Activated T-helper 1 cell treated with anti-CD3 and anti-CD28 coated beads, Interleukin-12 subunit alpha, Interleukin-12 subunit beta, Interleukin-2, Interleukin-4 antibody, amounts not matched to agents 30 ng/mL and 10 ng/mL and 1 ng/mL, durations not matched to agents 14 hours and 24 hours and 36 hours (primary cell): ENCODE measurements at regions not wholly inside any gene's neighbourhood (a gene's known extent, or its start where the extent isn't known, plus 50 kb on each side); places are given as distances from the start of the nearest gene placed in this dataset.

ENCODE experiments used
- DNase-seq: peaks from one replicate; pipeline ENCODE4 v3.0.0; 2021; ENCODE audit warnings: low spot score
- H3K27ac Mint-ChIP-seq: one replicate; pipeline ENCODE4 v1.8.0; 2021; ENCODE audit warnings: mild to moderate bottlenecking, mixed read lengths
- H3K27me3 Mint-ChIP-seq: one replicate; pipeline ENCODE4 v1.8.0; 2022; ENCODE audit warnings: mild to moderate bottlenecking, moderate library complexity, mixed read lengths; ENCODE audit not compliant: insufficient read depth
- H3K36me3 Mint-ChIP-seq: one replicate; pipeline ENCODE4 v1.8.0; 2021; ENCODE audit warnings: low read depth, mixed read lengths
- H3K4me1 Mint-ChIP-seq: one replicate; pipeline ENCODE4 v1.8.0; 2021; ENCODE audit warnings: low read depth, mixed read lengths
- H3K4me3 Mint-ChIP-seq: one replicate; pipeline ENCODE4 v1.8.0; 2021; ENCODE audit warnings: mild to moderate bottlenecking, moderate library complexity, mixed read lengths
- H3K9me3 Mint-ChIP-seq: one replicate; pipeline ENCODE4 v1.8.0; 2021; ENCODE audit warnings: mixed read lengths
- intact Hi-C: fragments of 100-400 bp; cut with micrococcal nuclease; formaldehyde crosslinking; loops from one replicate; pipeline ENCODE4 v1.15.1; 2024

GRCh38 chr6:118761645-118762044 lies 110.3 kb upstream of the CEP85L start:
- no peaks in the 10 kb centered on the region for H3K9me3 Mint-ChIP-seq
- no peak overlapping the region for H3K27ac Mint-ChIP-seq
- no peak overlapping the region for H3K4me3 Mint-ChIP-seq
- no peaks in the 10 kb centered on the region for H3K36me3 Mint-ChIP-seq
- no peak for DNase-seq
- intact Hi-C loops: no loop called here
- H3K4me1 Mint-ChIP-seq: peaks cover 2% of the 10 kb centered on the region
- peaks cover 3% of the 10 kb centered on the region for H3K27me3 Mint-ChIP-seq

DNA sequence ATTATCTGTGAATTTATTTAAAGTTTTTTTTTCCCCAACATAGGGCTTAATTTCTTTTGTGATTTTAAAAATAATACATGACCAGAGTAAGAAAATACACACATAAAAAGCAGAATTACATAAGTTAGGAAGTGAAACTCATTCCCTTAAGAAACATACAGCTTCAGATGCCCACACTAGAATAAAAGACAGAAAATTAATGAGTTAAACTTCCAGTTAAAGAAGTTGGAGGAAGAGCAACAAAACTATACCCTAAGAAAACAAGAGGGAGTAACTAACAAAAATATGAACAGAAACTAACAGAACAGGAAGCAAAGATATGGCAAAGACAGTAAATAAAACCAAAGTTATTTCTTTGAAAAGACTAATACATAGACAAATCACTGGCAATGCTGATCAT lies 107.6 kb upstream of the CEP85L start:
- H3K4me1 Mint-ChIP-seq: peaks cover 6% of the 10 kb centered on the region
- no peaks in the 10 kb centered on the region for H3K36me3 Mint-ChIP-seq
- no peak for DNase-seq
- peaks cover 3% of the 10 kb centered on the region for H3K27me3 Mint-ChIP-seq
- H3K27ac Mint-ChIP-seq: no peak overlapping the region
- no peak overlapping the region for H3K4me3 Mint-ChIP-seq
- intact Hi-C loops: no loop called here
- no peaks in the 10 kb centered on the region for H3K9me3 Mint-ChIP-seq

DNA sequence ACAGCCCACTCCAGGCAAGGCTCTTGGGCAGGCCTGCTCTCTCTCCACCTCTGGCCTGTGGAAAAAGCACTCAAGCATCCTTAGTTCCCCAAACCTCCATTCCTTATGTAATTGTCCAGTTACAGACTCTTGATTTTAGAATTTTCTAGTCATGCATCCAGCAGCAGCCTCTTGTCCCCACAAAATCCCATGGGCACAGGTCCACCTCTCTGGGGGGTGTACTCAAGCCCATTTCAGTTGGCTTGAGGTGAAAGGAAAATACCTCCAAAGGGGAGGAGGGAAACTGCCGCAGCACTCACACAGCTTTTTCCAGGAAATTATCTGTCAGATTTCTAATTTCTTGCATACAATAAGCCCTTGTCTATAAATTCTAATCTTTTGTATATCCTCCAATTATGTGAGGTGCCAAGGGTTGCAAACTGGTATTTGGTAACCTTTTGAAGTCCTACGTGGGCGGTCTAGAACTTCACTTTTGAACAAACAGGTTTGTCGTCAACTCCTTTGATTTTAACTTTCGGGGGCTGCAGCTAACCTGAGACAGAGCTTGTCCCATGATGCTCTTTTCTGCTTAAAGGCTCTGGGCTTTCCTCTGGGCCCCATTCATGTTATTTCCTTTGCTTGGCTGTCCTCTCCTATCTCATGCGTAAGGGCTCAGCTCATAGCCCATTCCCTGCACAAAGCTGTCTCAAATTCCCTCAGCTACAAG lies 104.7 kb upstream of the CEP85L start:
- H3K27me3 Mint-ChIP-seq: peaks cover 3% of the 10 kb centered on the region
- intact Hi-C loops: loop anchor here (1.0 kb wide), 1 partner anchor 30 kb away; no protein-coding TSS in a partner anchor
- H3K36me3 Mint-ChIP-seq: no peaks in the 10 kb centered on the region

GRCh38 chr6:118752803-118753202 lies 101.4 kb upstream of the CEP85L start:
- Mint-ChIP-seq H3K4me1 (peaks cover 13% of the 10 kb centered on the region), H3K4me3 (no peak overlapping the region), H3K27ac (no peak overlapping the region), H3K9me3 (no peaks in the 10 kb centered on the region), H3K27me3 (no peaks in the 10 kb centered on the region), H3K36me3 (no peaks in the 10 kb centered on the region)
- no peak for DNase-seq
- intact Hi-C loops: no loop called here

More for the DNA sequence above, 104.7 kb upstream of the CEP85L start:
- no peak for DNase-seq
- H3K27ac Mint-ChIP-seq: peak overlapping the region; percentile 6
- no peak overlapping the region for H3K4me3 Mint-ChIP-seq
- peaks cover 6% of the 10 kb centered on the region for H3K4me1 Mint-ChIP-seq
- H3K9me3 Mint-ChIP-seq: no peaks in the 10 kb centered on the region

DNA sequence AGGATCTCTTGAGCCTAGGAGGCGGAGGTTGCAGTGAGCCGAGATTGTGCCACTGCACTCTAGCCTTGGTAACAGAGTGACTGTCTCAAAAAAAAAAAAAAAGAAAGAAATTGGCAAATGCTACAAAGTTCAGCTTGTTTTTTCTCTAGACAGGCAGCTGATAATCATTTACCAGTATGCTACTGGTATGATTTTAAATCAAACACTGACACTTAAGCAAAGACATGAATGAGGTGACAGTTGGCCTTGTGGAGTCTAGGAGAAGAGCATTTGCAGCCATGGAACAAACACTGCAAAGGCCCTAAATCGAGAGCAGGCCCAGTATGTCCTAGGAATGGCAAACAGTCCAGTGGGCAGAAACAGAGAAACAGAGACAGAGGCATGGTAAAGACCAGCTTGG lies 99.7 kb upstream of the CEP85L start:
- DNase-seq: no peak
- H3K27me3 Mint-ChIP-seq: no peaks in the 10 kb centered on the region
- H3K27ac Mint-ChIP-seq: peak overlapping the region; percentile 3
- intact Hi-C loops: no loop called here
- H3K4me1 Mint-ChIP-seq: peaks cover 11% of the 10 kb centered on the region
- H3K9me3 Mint-ChIP-seq: no peaks in the 10 kb centered on the region
- no peaks in the 10 kb centered on the region for H3K36me3 Mint-ChIP-seq
- H3K4me3 Mint-ChIP-seq: no peak overlapping the region

DNA sequence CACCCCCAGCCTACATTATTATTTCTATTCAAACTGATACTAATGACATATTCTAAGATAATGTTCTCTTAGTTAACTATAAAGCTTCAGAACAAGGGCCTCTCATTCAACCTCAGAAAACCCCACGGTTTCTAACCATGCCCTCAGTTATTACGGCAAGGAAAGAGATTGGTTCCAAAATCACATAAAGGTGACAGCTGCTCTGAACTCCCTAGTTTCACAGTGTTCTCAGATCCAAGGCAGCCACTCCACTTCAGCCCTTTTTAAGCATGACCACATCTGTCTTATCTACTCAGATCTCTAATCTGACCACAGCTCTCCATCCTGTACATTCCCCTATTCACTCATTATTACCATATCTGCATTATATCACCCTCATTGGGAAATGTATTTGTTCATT lies 98.8 kb upstream of the CEP85L start:
- H3K36me3 Mint-ChIP-seq: no peaks in the 10 kb centered on the region
- H3K4me1 Mint-ChIP-seq: peaks cover 11% of the 10 kb centered on the region
- no peak for DNase-seq
- intact Hi-C loops: no loop called here
- no peak overlapping the region for H3K4me3 Mint-ChIP-seq
- H3K27me3 Mint-ChIP-seq: no peaks in the 10 kb centered on the region
- H3K9me3 Mint-ChIP-seq: no peaks in the 10 kb centered on the region
- no peak overlapping the region for H3K27ac Mint-ChIP-seq

GRCh38 chr6:118748311-118749062 lies 97.1 kb upstream of the CEP85L start:
- peaks cover 11% of the 10 kb centered on the region for H3K4me1 Mint-ChIP-seq
- no peaks in the 10 kb centered on the region for H3K9me3 Mint-ChIP-seq
- no peaks in the 10 kb centered on the region for H3K36me3 Mint-ChIP-seq
- no peak overlapping the region for H3K4me3 Mint-ChIP-seq
- no peaks in the 10 kb centered on the region for H3K27me3 Mint-ChIP-seq
- H3K27ac Mint-ChIP-seq: no peak overlapping the region
- no peak for DNase-seq
- intact Hi-C loops: no loop called here

DNA sequence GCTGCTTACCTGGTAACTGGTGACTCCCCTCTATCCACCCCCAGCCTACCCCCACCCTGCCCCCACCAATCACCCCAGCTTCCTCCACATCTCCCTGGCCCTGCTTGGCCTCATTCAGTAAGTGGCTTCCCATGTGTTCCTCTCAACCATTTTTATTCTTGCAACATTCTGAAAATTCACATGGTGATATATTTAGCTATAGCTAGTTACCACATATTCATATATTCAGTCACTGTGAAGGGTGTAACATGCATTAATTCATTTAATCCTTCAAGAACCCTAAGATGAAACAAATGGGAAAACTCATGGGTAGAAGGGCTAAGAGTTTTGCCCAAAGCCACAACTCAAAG lies 95.4 kb upstream of the CEP85L start:
- intact Hi-C loops: no loop called here
- H3K4me3 Mint-ChIP-seq: no peak overlapping the region
- H3K9me3 Mint-ChIP-seq: no peaks in the 10 kb centered on the region
- H3K4me1 Mint-ChIP-seq: peaks cover 11% of the 10 kb centered on the region
- H3K36me3 Mint-ChIP-seq: no peaks in the 10 kb centered on the region
- H3K27ac Mint-ChIP-seq: peak overlapping the region; percentile 29
- no peak for DNase-seq
- no peaks in the 10 kb centered on the region for H3K27me3 Mint-ChIP-seq

GRCh38 chr6:118746145-118746824 lies 94.9 kb upstream of the CEP85L start:
- no peaks in the 10 kb centered on the region for H3K9me3 Mint-ChIP-seq
- no peak for DNase-seq
- no peak overlapping the region for H3K4me3 Mint-ChIP-seq
- H3K4me1 Mint-ChIP-seq: peaks cover 11% of the 10 kb centered on the region
- intact Hi-C loops: no loop called here
- no peak overlapping the region for H3K27ac Mint-ChIP-seq
- no peaks in the 10 kb centered on the region for H3K27me3 Mint-ChIP-seq
- no peaks in the 10 kb centered on the region for H3K36me3 Mint-ChIP-seq

DNA sequence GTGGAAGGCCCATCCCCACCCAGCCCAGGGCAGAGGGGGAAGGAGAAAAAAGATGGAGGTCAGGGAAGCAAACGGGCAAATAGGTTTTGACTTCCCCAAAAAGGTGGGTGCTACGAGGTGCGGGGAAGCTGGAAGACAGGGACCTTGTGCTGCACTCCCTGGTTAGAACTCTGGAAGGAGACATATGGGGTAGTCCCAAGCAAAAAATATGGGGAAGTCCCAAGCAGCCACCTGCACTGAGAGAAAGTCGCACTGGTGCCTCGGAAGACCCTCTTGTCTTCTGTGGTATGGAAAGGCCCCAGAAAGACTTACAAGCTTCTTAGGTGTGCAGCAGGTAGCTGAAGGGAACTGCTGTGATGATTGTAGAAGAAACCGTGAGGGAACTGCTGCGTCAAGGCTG lies 93.8 kb upstream of the CEP85L start:
- Mint-ChIP-seq H3K9me3 (no peaks in the 10 kb centered on the region), H3K4me3 (no peak overlapping the region), H3K36me3 (no peaks in the 10 kb centered on the region), H3K27me3 (no peaks in the 10 kb centered on the region), H3K27ac (no peak overlapping the region), H3K4me1 (peaks cover 11% of the 10 kb centered on the region)
- no peak for DNase-seq
- intact Hi-C loops: no loop called here

DNA sequence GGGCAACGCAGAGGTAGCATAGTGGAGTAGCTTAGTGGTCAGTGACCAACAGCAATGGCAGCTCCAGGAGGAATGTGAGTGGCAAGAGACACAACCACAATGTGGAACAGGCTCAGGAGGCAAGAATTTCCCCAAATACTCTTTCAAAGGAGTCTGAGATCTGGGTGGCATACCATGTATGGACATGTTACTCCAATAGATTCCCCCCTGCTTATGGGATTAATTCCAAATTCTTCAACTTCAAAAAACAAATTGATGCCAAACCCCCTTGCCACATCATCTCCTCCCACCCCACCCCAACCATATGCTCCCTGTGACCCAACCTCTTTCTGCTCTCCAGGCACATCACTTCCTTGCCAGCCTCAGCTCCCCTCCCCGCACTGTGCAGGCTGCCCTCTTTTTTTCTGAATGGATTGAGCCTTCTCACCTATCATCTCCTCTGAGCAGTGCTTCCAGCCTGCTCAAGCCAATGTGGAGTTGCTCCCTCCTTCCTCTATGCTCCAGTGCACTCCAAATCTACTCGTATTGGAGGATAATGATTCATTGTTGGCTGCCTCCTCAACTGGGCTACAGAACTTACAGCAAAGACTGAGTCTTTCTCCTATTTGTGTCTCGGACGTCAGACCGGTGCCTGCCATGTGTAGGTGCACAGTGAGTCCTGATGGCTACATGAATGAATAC lies 93.0 kb upstream of the CEP85L start:
- Mint-ChIP-seq H3K4me3 (no peak overlapping the region), H3K9me3 (no peaks in the 10 kb centered on the region), H3K4me1 (peaks cover 11% of the 10 kb centered on the region), H3K27me3 (no peaks in the 10 kb centered on the region), H3K27ac (no peak overlapping the region), H3K36me3 (no peaks in the 10 kb centered on the region)
- no peak for DNase-seq
- intact Hi-C loops: no loop called here

- no peak overlapping the region for H3K27ac Mint-ChIP-seq
- no peaks in the 10 kb centered on the region for H3K9me3 Mint-ChIP-seq
- H3K4me1 Mint-ChIP-seq: peaks cover 11% of the 10 kb centered on the region
- H3K36me3 Mint-ChIP-seq: no peaks in the 10 kb centered on the region
- no peak for DNase-seq
- H3K27me3 Mint-ChIP-seq: no peaks in the 10 kb centered on the region
- intact Hi-C loops: no loop called here
- no peak overlapping the region for H3K4me3 Mint-ChIP-seq
Measured at GRCh38 chr6:118743746-118744145, 92.4 kb upstream of the CEP85L start.

GRCh38 chr6:118740372-118740771 lies 89.0 kb upstream of the CEP85L start:
- Mint-ChIP-seq H3K27ac (no peak overlapping the region), H3K9me3 (no peaks in the 10 kb centered on the region), H3K36me3 (no peaks in the 10 kb centered on the region), H3K4me3 (no peak overlapping the region), H3K4me1 (peaks cover 24% of the 10 kb centered on the region), H3K27me3 (no peaks in the 10 kb centered on the region)
- intact Hi-C loops: no loop called here
- no peak for DNase-seq
